DMS153 (cell line): ENCODE measurements at regions not wholly inside any gene's neighbourhood (a gene's known extent, or its start where the extent isn't known, plus 50 kb on each side); places are given as distances from the start of the nearest gene placed in this dataset.

Experiments
- DNase-seq: peaks from one replicate; lab custom pipeline; 2025; lab: John Stamatoyannopoulos, UW

- DNase-seq = no peak
Observed at GRCh38 chr1:87278825-87279535, 49.7 kb upstream of the LMO4 start.
